DND-41 (cell line): ENCODE measurements at regions not wholly inside any gene's neighbourhood (a gene's known extent, or its start where the extent isn't known, plus 50 kb on each side); places are given as distances from the start of the nearest gene placed in this dataset.

Experiments used
- CTCF ChIP-seq: IDR thresholded peaks from 2 replicates; pipeline ENCODE4 v1.5.1; 2012; ENCODE audit warnings: borderline replicate concordance, low read length, moderate library complexity, mild to moderate bottlenecking; ENCODE audit not compliant: poor library complexity, severe bottlenecking; ENCODE audit errors: extremely low read depth
- EZH2 ChIP-seq: IDR thresholded peaks from 3 replicates; pipeline ENCODE4 v1.6.1; 2012; ENCODE audit warnings: borderline replicate concordance, low read depth, mild to moderate bottlenecking, moderate library complexity, low read length, inconsistent platforms; ENCODE audit not compliant: severe bottlenecking

- TF ChIP-seq EZH2 (no peak), CTCF (no peak)
Observed at GRCh38 chr5:96487859-96488258, 54.8 kb upstream of the PCSK1 start.
